ENCODE measurements at regions not wholly inside any gene's neighbourhood (a gene's known extent, or its start where the extent isn't known, plus 50 kb on each side); places are given as distances from the start of the nearest gene placed in this dataset.

DNA sequence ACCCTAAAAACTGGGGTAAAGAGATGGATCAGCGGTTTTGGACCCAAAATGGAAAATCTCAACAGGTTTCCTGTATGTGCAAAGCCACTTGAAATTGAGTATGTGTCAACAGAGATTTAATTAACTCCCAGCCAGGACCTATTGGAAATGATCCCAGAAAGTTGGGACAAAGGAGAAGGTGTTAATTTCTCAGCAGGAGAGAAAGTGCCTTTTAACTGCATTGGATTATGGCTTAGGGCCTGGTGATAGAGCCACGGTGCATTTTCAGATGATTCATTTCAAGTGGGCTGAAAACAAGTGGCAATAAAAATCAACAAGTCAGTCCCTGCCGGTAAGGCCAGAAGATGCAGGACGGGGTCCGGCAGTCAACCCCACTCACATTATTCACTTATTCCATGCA, 80.2 kb upstream of the BCL11A start (continued):
- TF ChIP-seq REPIN1 (tag by site-specific recombination; IDR thresholded peaks at IDR 0.05; ENCODE audit: low read depth): no peak
- no peak for TF ChIP-seq ZBTB48 (tag by site-specific recombination; IDR thresholded peaks at IDR 0.05)
- no peak for TF ChIP-seq ZFP37 (tag by site-specific recombination; IDR thresholded peaks at IDR 0.05)
- no peak for TF ChIP-seq ZNF600 (tag by site-specific recombination; IDR thresholded peaks at IDR 0.05)
- no peak for TF ChIP-seq ZNF133 (tag by site-specific recombination; IDR thresholded peaks at IDR 0.05)
- no peak for TF ChIP-seq ZNF157 (tag by site-specific recombination; IDR thresholded peaks at IDR 0.05)
- no peak for TF ChIP-seq ZNF10 (tag by site-specific recombination; IDR thresholded peaks at IDR 0.05)
- no peak for TF ChIP-seq ZNF544 (tag by site-specific recombination; IDR thresholded peaks at IDR 0.05)
- no peak for TF ChIP-seq ZBTB21 (tag by site-specific recombination; IDR thresholded peaks at IDR 0.05)
- TF ChIP-seq SP3 (tag by site-specific recombination; IDR thresholded peaks at IDR 0.05): no peak
- TF ChIP-seq, protein P1, sequence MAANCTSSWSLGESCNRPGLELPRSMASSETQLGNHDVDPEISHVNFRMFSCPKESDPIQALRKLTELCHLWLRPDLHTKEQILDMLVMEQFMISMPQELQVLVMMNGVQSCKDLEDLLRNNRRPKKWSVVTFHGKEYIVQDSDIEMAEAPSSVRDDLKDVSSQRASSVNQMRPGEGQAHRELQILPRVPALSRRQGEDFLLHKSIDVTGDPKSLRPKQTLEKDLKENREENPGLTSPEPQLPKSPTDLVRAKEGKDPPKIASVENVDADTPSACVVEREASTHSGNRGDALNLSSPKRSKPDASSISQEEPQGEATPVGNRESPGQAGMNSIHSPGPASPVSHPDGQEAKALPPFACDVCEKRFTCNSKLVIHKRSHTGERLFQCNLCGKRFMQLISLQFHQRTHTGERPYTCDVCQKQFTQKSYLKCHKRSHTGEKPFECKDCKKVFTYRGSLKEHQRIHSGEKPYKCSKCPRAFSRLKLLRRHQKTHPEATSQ (tag by site-specific recombination; IDR thresholded peaks at IDR 0.05): no peak
- no peak for TF ChIP-seq ZNF140 (tag by site-specific recombination; IDR thresholded peaks at IDR 0.05)
- no peak for TF ChIP-seq YY2 (tag by site-specific recombination; IDR thresholded peaks at IDR 0.05)
- TF ChIP-seq ZNF670 (tag by site-specific recombination; IDR thresholded peaks at IDR 0.05; ENCODE audit: low read depth): no peak
- no peak for TF ChIP-seq ZNF132 (tag by site-specific recombination; IDR thresholded peaks at IDR 0.05; ENCODE audit: borderline replicate concordance)
- TF ChIP-seq ZNF48 (tag by site-specific recombination; IDR thresholded peaks at IDR 0.05): no peak
- peak; percentile 92 for TF ChIP-seq HIC1 (tag by site-specific recombination; IDR thresholded peaks at IDR 0.05)
- no peak for TF ChIP-seq ZNF350 (tag by site-specific recombination; IDR thresholded peaks at IDR 0.05)
- TF ChIP-seq ZNF747 (tag by site-specific recombination; IDR thresholded peaks at IDR 0.05): no peak
- no peak for TF ChIP-seq ZNF571 (tag by site-specific recombination; IDR thresholded peaks at IDR 0.05)
- no peak for TF ChIP-seq ZNF292 (tag by site-specific recombination; IDR thresholded peaks at IDR 0.05; ENCODE audit: borderline replicate concordance, low read depth)
- no peak for TF ChIP-seq ZNF473 (tag by site-specific recombination; IDR thresholded peaks at IDR 0.05)
- no peak for TF ChIP-seq ZNF16 (tag by site-specific recombination; IDR thresholded peaks at IDR 0.05; ENCODE audit: low read depth)
- no peak for TF ChIP-seq ZNF433 (tag by site-specific recombination; IDR thresholded peaks at IDR 0.05; ENCODE audit: low read depth)
- TF ChIP-seq BCL11B (tag by site-specific recombination; IDR thresholded peaks at IDR 0.05; ENCODE audit: low read depth): no peak
- no peak for TF ChIP-seq ZNF623 (tag by site-specific recombination; IDR thresholded peaks at IDR 0.05)
- TF ChIP-seq, protein P2, sequence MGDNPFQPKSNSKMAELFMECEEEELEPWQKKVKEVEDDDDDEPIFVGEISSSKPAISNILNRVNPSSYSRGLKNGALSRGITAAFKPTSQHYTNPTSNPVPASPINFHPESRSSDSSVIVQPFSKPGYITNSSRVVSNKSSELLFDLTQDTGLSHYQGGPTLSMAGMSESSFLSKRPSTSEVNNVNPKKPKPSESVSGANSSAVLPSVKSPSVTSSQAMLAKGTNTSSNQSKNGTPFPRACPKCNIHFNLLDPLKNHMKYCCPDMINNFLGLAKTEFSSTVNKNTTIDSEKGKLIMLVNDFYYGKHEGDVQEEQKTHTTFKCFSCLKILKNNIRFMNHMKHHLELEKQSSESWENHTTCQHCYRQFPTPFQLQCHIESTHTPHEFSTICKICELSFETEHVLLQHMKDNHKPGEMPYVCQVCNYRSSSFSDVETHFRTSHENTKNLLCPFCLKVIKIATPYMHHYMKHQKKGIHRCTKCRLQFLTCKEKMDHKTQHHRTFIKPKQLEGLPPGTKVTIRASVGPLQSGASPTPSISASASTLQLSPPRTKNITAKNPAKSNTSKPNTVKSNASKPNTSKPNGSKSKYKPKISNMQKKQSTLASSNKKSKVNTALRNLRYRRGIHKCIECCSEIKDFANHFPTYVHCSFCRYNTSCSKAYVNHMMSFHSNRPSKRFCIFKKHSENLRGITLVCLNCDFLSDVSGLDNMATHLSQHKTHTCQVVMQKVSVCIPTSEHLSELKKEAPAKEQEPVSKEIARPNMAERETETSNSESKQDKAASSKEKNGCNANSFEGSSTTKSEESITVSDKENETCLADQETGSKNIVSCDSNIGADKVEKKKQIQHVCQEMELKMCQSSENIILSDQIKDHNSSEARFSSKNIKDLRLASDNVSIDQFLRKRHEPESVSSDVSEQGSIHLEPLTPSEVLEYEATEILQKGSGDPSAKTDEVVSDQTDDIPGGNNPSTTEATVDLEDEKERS (tag by site-specific recombination; IDR thresholded peaks at IDR 0.05): no peak
- TF ChIP-seq ZNF701 (tag by site-specific recombination; IDR thresholded peaks at IDR 0.05): no peak
- no peak for TF ChIP-seq ZNF560 (tag by site-specific recombination; IDR thresholded peaks at IDR 0.05; ENCODE audit: borderline replicate concordance)
- no peak; the same call in 1 of the 2 replicates for TF ChIP-seq ZNF362 (tag by site-specific recombination; IDR thresholded peaks at IDR 0.05)
- TF ChIP-seq, protein P3, sequence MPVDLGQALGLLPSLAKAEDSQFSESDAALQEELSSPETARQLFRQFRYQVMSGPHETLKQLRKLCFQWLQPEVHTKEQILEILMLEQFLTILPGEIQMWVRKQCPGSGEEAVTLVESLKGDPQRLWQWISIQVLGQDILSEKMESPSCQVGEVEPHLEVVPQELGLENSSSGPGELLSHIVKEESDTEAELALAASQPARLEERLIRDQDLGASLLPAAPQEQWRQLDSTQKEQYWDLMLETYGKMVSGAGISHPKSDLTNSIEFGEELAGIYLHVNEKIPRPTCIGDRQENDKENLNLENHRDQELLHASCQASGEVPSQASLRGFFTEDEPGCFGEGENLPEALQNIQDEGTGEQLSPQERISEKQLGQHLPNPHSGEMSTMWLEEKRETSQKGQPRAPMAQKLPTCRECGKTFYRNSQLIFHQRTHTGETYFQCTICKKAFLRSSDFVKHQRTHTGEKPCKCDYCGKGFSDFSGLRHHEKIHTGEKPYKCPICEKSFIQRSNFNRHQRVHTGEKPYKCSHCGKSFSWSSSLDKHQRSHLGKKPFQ (tag by site-specific recombination; IDR thresholded peaks at IDR 0.05): no peak
- no peak for TF ChIP-seq ZNF404 (tag by site-specific recombination; IDR thresholded peaks at IDR 0.05)
- no peak for TF ChIP-seq ZNF530 (tag by site-specific recombination; IDR thresholded peaks at IDR 0.05; ENCODE audit: low read depth)

All from HEK293 (cell line).